Keratinocyte (primary cell): ENCODE measurements at regions not wholly inside any gene's neighbourhood (a gene's known extent, or its start where the extent isn't known, plus 50 kb on each side); places are given as distances from the start of the nearest gene placed in this dataset.

Experiments used
- DNase-seq: peaks from one replicate; pipeline ENCODE4 v3.0.0-alpha.2; 2011; ENCODE audit warnings: low read depth, missing footprints, low spot score
- FAIRE-seq: peaks from 2 replicates; lab custom pipeline; 2011; peaks lifted over from hg19 to GRCh38; lab: Jason Lieb, UNC
- H2AFZ ChIP-seq: 2 replicates; pipeline ENCODE4 v1.6.0; 2012; ENCODE audit warnings: low read length, control low read depth, inconsistent platforms; ENCODE audit not compliant: control insufficient read depth
- H3K27ac ChIP-seq: 2 replicates; pipeline ENCODE4 v1.5.1; 2011; ENCODE audit warnings: low read length; ENCODE audit not compliant: control insufficient read depth, insufficient read depth
- H3K27me3 ChIP-seq: 3 replicates; pipeline ENCODE4 v1.6.0; 2011; ENCODE audit warnings: low read length; ENCODE audit not compliant: control insufficient read depth, insufficient read depth; ENCODE audit errors: extremely low read depth
- H3K36me3 ChIP-seq, 2 experiments: 2 replicates in 1 of 2; 3 replicates in 1 of 2; pipeline ENCODE4 v1.5.1; 2011; ENCODE audit warnings: low read length in 2 of 2, mild to moderate bottlenecking in 1 of 2; ENCODE audit not compliant: control insufficient read depth in 2 of 2, insufficient read depth in 2 of 2; ENCODE audit errors: extremely low read depth in 1 of 2
- H3K4me1 ChIP-seq: 3 replicates; pipeline ENCODE4 v1.5.1; 2011; ENCODE audit warnings: low read length; ENCODE audit not compliant: control insufficient read depth, insufficient read depth; ENCODE audit errors: extremely low read depth
- H3K4me2 ChIP-seq: 3 replicates; pipeline ENCODE4 v1.6.0; 2011; ENCODE audit warnings: low read depth, low read length; ENCODE audit not compliant: control insufficient read depth, insufficient read depth; ENCODE audit errors: extremely low read depth
- H3K4me3 ChIP-seq, 3 experiments: fragments of 200-600 bp in 1 of 3; sonication (generic) in 1 of 3; 2 replicates in 2 of 3; 3 replicates in 1 of 3; pipeline ENCODE4 v1.5.1; 2011 to 2016; ENCODE audit warnings: low read length in 3 of 3, mild to moderate bottlenecking in 3 of 3, control low read depth in 2 of 3, inconsistent platforms in 1 of 3, low read depth in 1 of 3, mixed read lengths in 1 of 3, mixed run types in 1 of 3, moderate library complexity in 1 of 3; ENCODE audit not compliant: control insufficient read depth in 2 of 3, insufficient read depth in 2 of 3; ENCODE audit errors: extremely low read depth in 1 of 3
- H3K79me2 ChIP-seq: 2 replicates; pipeline ENCODE4 v1.6.0; 2012; ENCODE audit warnings: low read length; ENCODE audit not compliant: control insufficient read depth, insufficient read depth
- H3K9ac ChIP-seq: 3 replicates; pipeline ENCODE4 v1.6.0; 2011; ENCODE audit warnings: low read length; ENCODE audit not compliant: control insufficient read depth, insufficient read depth; ENCODE audit errors: extremely low read depth
- H3K9me1 ChIP-seq: 3 replicates; pipeline ENCODE4 v1.6.0; 2011; ENCODE audit warnings: low read length; ENCODE audit not compliant: control insufficient read depth, insufficient read depth; ENCODE audit errors: extremely low read depth
- H3K9me3 ChIP-seq: 2 replicates; pipeline ENCODE4 v1.5.1; 2012; ENCODE audit warnings: low read depth, low read length; ENCODE audit not compliant: control insufficient read depth
- H4K20me1 ChIP-seq: 3 replicates; pipeline ENCODE4 v1.6.0; 2011; ENCODE audit warnings: low read length; ENCODE audit not compliant: control insufficient read depth, insufficient read depth; ENCODE audit errors: extremely low read depth
- CTCF ChIP-seq, 3 experiments: IDR thresholded peaks in 1 of 3; conservative IDR thresholded peaks in 1 of 3; optimal IDR thresholded peaks in 1 of 3; 2 replicates in 2 of 3; 3 replicates in 1 of 3; pipeline versions ENCODE3 to v1.5.1; 2011; ENCODE audit warnings: low read length in 3 of 3, mild to moderate bottlenecking in 3 of 3, moderate library complexity in 2 of 3, control low read depth in 1 of 3, inconsistent platforms in 1 of 3; ENCODE audit not compliant: insufficient read depth in 2 of 3; ENCODE audit errors: extremely low read depth in 1 of 3
- EZH2 ChIP-seq: IDR thresholded peaks from one replicate; pipeline ENCODE4 v1.6.1; 2012; ENCODE audit warnings: inconsistent platforms, mild to moderate bottlenecking, low read length, moderate library complexity
- dilution Hi-C: fragments of 300-500 bp; cut with MboI; formaldehyde crosslinking; loops from one replicate; pipeline ENCODE4 v1.7.0; 2020; ENCODE audit warnings: low sequenced_read_pairs; ENCODE audit not compliant: extremely low pct_ligation_motif_present

DNA sequence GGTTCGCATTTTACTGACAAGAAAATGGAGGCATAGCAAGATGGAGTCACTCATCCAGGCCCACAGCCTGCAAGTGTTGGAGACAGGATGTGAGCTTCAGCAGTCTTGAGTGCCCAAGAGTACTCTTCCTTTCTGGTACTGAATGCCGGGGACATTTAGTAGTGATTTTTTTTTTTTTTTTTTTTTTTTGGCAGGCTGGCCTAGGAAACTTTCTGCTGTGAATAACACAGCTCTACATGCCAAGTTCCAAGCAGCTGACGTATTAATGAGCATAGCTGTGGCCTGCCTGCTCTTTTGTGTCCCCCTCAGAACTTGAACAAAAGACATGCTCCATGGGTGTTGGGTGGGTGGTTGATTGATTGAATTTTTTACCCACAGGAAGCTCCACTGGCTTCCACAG is 195.5 kb upstream of the CADM1 start:
- no peak for TF ChIP-seq EZH2
- no peak for TF ChIP-seq CTCF (optimal IDR thresholded peaks at IDR 0.05 in 1 of 3, IDR thresholded peaks at IDR 0.05 in 1 of 3, conservative IDR thresholded peaks at IDR 0.05 in 1 of 3; ENCODE audit: extremely low read depth in 1 of 3, insufficient read depth in 2 of 3, low read length in 3 of 3)
- FAIRE-seq, result no peak
- H3K4me2 ChIP-seq, result no peak overlapping the region

DNA sequence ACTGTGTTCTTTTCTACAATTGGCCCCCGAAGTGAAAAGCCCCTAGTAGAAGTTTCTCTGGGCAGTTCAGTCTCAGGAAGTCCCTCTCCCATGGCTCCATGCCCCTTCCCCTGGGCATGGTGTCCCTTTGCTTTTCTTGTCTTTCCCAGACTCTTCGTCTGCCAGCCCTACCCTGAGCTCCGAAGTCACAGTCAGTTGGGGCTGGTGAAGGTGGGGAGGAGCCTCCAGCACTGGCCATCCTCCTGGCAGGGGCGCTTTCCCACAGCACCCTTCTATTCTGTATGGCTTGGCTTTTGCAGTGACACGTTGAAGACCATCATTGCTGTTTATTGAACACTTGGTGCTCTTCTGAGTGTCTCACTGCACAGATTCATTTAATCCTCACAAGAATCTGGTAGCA is 195.1 kb upstream of the CADM1 start:
- no peak overlapping the region for H3K9ac ChIP-seq
- H3K4me1 ChIP-seq, result no peaks in the 10 kb centered on the region
- no peaks in the 10 kb centered on the region for H3K9me1 ChIP-seq
- H3K27me3 ChIP-seq, result peaks cover 4% of the 10 kb centered on the region
- H2AFZ ChIP-seq, result no peak overlapping the region
- H4K20me1 ChIP-seq, result no peaks in the 10 kb centered on the region
- dilution Hi-C loops, result no loop called here
- no peaks in the 10 kb centered on the region for H3K9me3 ChIP-seq
- H3K36me3 ChIP-seq, result no peaks in the 10 kb centered on the region
- no peak overlapping the region for H3K4me2 ChIP-seq
- H3K4me3 ChIP-seq, result no peak overlapping the region
- H3K27ac ChIP-seq, result no peak overlapping the region
- DNase-seq, result no peak
- TF ChIP-seq EZH2 (no peak), CTCF (optimal IDR thresholded peaks at IDR 0.05 in 1 of 3, IDR thresholded peaks at IDR 0.05 in 1 of 3, conservative IDR thresholded peaks at IDR 0.05 in 1 of 3; ENCODE audit: extremely low read depth in 1 of 3, insufficient read depth in 2 of 3, low read length in 3 of 3) (no peak)
- H3K79me2 ChIP-seq, result no peaks in the 10 kb centered on the region
- FAIRE-seq, result no peak

More for the DNA sequence above, 195.5 kb upstream of the CADM1 start:
- no peak overlapping the region for H3K27ac ChIP-seq
- no peak overlapping the region for H3K9ac ChIP-seq
- no peaks in the 10 kb centered on the region for H3K4me1 ChIP-seq
- no peaks in the 10 kb centered on the region for H3K79me2 ChIP-seq
- dilution Hi-C loops, result no loop called here
- H4K20me1 ChIP-seq, result no peaks in the 10 kb centered on the region
- H2AFZ ChIP-seq, result no peak overlapping the region
- H3K9me1 ChIP-seq, result no peaks in the 10 kb centered on the region
- no peak for DNase-seq
- H3K4me3 ChIP-seq, result no peak overlapping the region
- H3K27me3 ChIP-seq, result peaks cover 4% of the 10 kb centered on the region
- H3K36me3 ChIP-seq, result no peaks in the 10 kb centered on the region
- no peaks in the 10 kb centered on the region for H3K9me3 ChIP-seq
